ENCODE measurements at regions not wholly inside any gene's neighbourhood (a gene's known extent, or its start where the extent isn't known, plus 50 kb on each side); places are given as distances from the start of the nearest gene placed in this dataset.
"Not testable (repeated sequence)": the region's sequence is repeated elsewhere in the genome, so short reads cannot be mapped to it uniquely, and the experiment has no call there.

DNA sequence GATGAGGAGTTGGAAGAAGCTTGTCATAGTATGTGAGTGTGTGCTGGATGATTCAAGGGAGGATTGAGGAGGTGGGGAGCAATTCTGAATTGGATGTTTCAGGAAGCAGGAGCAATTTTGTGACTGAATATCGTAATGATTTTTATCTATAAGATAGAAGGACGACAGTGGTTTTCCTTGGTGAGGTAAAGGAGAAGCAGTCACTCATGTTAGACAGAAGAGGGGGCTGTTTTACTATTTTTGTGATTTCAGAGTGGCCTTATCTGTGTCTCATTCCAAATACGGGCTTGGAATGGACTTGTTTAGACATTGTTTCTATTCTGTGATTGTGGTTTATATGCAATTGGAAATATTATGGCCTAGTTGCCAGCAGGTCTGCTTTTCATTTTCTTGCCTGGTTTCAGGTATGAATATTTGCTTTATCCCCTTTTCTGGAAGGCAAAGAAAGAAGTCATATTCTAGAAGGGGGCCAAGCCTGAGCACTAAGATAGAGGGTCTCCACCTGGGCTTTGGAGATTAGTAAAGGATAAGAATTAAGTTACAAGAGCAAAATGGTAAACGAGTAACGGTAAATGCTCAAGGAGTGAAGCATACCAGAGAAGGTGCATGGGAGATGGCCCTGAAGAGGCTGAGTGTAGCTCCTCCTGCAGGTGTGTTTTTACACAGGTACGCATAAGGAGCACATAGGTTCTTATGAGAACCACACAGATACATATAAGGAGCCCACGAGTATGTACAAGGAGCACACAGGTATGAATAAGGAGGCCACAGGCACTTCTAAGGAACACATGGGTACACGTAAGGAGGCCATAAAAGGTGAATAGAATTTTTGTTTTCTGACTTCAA is 124.6 kb upstream of the KCNAB1 start:
- BruUV-seq (replicated peaks): no TSS peak
- CTCF ChIA-PET (ENCODE audit: unreplicated experiment): no interaction called here
- no peaks in the 10 kb centered on the region for H3K79me2 ChIP-seq (ENCODE audit: insufficient read depth, low read depth, low read length)

DNA sequence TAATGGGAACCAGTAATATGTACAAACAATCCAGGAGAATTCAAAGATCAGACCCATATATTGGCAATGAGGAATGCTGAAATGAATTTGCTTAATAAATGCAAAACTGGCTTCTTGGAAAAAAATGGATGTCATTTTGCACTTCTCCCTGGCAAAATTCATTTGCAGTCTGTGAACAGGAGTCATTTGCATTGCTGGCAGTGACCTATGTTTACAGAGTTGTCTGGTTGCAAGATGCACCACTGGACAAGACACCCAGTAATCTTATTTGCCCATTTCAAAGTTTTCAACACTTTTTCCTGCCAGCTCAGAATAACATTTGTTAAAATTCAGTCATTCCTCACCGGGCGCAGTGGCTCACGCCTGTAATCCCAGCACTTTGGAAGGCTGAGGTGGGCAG is 123.5 kb upstream of the KCNAB1 start:
- H3K9me2 ChIP-seq (ENCODE audit: insufficient read depth, low read length): no peaks in the 10 kb centered on the region
- no peaks in the 10 kb centered on the region for H3K36me3 ChIP-seq (ENCODE audit: insufficient read depth, low read length)
- H3K4me1 ChIP-seq (ENCODE audit: insufficient read depth, low read length, poor library complexity, severe bottlenecking): no peaks in the 10 kb centered on the region
- no peaks in the 10 kb centered on the region for H4K20me1 ChIP-seq (ENCODE audit: insufficient read depth, low read length)
- POLR2A ChIA-PET: interaction anchor here (1.0 kb wide), 1 partner anchor 336 kb away, joined by 5 read pairs; no protein-coding TSS in a partner anchor
- no peaks in the 10 kb centered on the region for H3K79me2 ChIP-seq (ENCODE audit: insufficient read depth, low read depth, low read length)
- no peak for DNase-seq (ENCODE audit: low spot score)
- CTCF ChIA-PET (ENCODE audit: unreplicated experiment): no interaction called here
- H3K4me3 ChIP-seq (ENCODE audit: low read depth, low read length, poor library complexity, severe bottlenecking): no peak overlapping the region
- intact Hi-C loops (cut with micrococcal nuclease; ENCODE audit: unreplicated experiment): no loop called here
- BruUV-seq (replicated peaks): no TSS peak
- H3K27ac ChIP-seq (ENCODE audit: low read depth, low read length, poor library complexity, severe bottlenecking): no peak overlapping the region
- H3K9me3 ChIP-seq (ENCODE audit: low read length): no peaks in the 10 kb centered on the region
- no peak overlapping the region for H2AFZ ChIP-seq (ENCODE audit: low read length)
- no peak for TF ChIP-seq EZH2phosphoT487 (IDR thresholded peaks at IDR 0.05; ENCODE audit: borderline replicate concordance, low read depth, low read length)
- TF ChIP-seq, protein P1, sequence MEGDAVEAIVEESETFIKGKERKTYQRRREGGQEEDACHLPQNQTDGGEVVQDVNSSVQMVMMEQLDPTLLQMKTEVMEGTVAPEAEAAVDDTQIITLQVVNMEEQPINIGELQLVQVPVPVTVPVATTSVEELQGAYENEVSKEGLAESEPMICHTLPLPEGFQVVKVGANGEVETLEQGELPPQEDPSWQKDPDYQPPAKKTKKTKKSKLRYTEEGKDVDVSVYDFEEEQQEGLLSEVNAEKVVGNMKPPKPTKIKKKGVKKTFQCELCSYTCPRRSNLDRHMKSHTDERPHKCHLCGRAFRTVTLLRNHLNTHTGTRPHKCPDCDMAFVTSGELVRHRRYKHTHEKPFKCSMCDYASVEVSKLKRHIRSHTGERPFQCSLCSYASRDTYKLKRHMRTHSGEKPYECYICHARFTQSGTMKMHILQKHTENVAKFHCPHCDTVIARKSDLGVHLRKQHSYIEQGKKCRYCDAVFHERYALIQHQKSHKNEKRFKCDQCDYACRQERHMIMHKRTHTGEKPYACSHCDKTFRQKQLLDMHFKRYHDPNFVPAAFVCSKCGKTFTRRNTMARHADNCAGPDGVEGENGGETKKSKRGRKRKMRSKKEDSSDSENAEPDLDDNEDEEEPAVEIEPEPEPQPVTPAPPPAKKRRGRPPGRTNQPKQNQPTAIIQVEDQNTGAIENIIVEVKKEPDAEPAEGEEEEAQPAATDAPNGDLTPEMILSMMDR (conservative IDR thresholded peaks at IDR 0.05; ENCODE audit: low read length): no peak
- no peak overlapping the region for H3K4me2 ChIP-seq (ENCODE audit: low read length)

More for the DNA sequence above, 124.6 kb upstream of the KCNAB1 start:
- DNase-seq (ENCODE audit: low spot score): peak; percentile 22
- no peaks in the 10 kb centered on the region for H3K4me1 ChIP-seq (ENCODE audit: insufficient read depth, low read length, poor library complexity, severe bottlenecking)
- H3K4me2 ChIP-seq (ENCODE audit: low read length): no peak overlapping the region
- H3K27ac ChIP-seq (ENCODE audit: low read depth, low read length, poor library complexity, severe bottlenecking): no peak overlapping the region
- no peaks in the 10 kb centered on the region for H3K9me2 ChIP-seq (ENCODE audit: insufficient read depth, low read length)
- POLR2A ChIA-PET: no interaction called here
- intact Hi-C loops (cut with micrococcal nuclease; ENCODE audit: unreplicated experiment): no loop called here
- TF ChIP-seq, protein P1 (conservative IDR thresholded peaks at IDR 0.05; ENCODE audit: low read length): peak; percentile 68
- TF ChIP-seq EZH2phosphoT487 (IDR thresholded peaks at IDR 0.05; ENCODE audit: borderline replicate concordance, low read depth, low read length): no peak
- no peak overlapping the region for H3K4me3 ChIP-seq (ENCODE audit: low read depth, low read length, poor library complexity, severe bottlenecking)
- H3K36me3 ChIP-seq (ENCODE audit: insufficient read depth, low read length): no peaks in the 10 kb centered on the region
- H4K20me1 ChIP-seq (ENCODE audit: insufficient read depth, low read length): no peaks in the 10 kb centered on the region
- H2AFZ ChIP-seq (ENCODE audit: low read length): no peak overlapping the region
- H3K9me3 ChIP-seq (ENCODE audit: low read length): no peaks in the 10 kb centered on the region

DNA sequence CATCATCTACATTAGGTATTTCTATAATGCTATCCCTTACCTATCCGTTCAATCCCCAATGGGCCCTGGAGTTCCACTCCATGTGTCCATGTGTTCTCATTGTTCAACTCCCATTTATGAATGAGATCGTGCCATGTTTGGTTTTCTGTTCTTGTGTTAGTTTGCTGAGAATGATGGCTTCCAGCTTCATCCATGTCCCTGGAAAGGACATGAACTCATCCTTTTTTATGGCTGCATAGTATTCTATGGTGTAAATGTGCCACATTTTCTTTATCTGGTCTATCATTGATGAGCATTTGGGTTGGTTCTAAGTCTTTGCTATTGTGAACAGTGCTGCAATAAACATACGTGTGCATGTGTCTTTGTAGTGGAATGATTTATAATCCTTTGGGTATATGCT is 122.2 kb upstream of the KCNAB1 start:
- DNase-seq (ENCODE audit: low spot score); H3K4me2 ChIP-seq (ENCODE audit: low read length); BruUV-seq (replicated peaks); H3K9me2 ChIP-seq (ENCODE audit: insufficient read depth, low read length); H4K20me1 ChIP-seq (ENCODE audit: insufficient read depth, low read length); H3K36me3 ChIP-seq (ENCODE audit: insufficient read depth, low read length); CTCF ChIA-PET (ENCODE audit: unreplicated experiment); H3K4me3 ChIP-seq (ENCODE audit: low read depth, low read length, poor library complexity, severe bottlenecking); H3K27ac ChIP-seq (ENCODE audit: low read depth, low read length, poor library complexity, severe bottlenecking); H3K9me3 ChIP-seq (ENCODE audit: low read length); H3K4me1 ChIP-seq (ENCODE audit: insufficient read depth, low read length, poor library complexity, severe bottlenecking); intact Hi-C loops (cut with micrococcal nuclease; ENCODE audit: unreplicated experiment); H2AFZ ChIP-seq (ENCODE audit: low read length); H3K79me2 ChIP-seq (ENCODE audit: insufficient read depth, low read depth, low read length); POLR2A ChIA-PET: not testable (repeated sequence)

All from OCI-LY7 (cell line).